LNCaP clone FGC (cell line): ENCODE measurements at regions not wholly inside any gene's neighbourhood (a gene's known extent, or its start where the extent isn't known, plus 50 kb on each side); places are given as distances from the start of the nearest gene placed in this dataset.

ENCODE experiments used
- DNase-seq: peaks from one replicate; pipeline ENCODE4 v3.0.0-alpha.2; 2011; ENCODE audit warnings: low read depth
- H3K4me3 ChIP-seq: 2 replicates; pipeline ENCODE4 v1.5.1; 2011; ENCODE audit warnings: mild to moderate bottlenecking, low read depth, low read length, control low read depth
- CTCF ChIP-seq: IDR thresholded peaks from 2 replicates; pipeline ENCODE4 v1.5.1; 2012; ENCODE audit warnings: mild to moderate bottlenecking; ENCODE audit not compliant: control insufficient read depth, insufficient read depth; ENCODE audit errors: extremely low read depth

GRCh38 chr6:167578371-167578901, 248.3 kb upstream of the AFDN start:
- H3K4me3 ChIP-seq = no peak overlapping the region
- DNase-seq = no peak
- no peak for TF ChIP-seq CTCF

GRCh38 chr6:167579806-167580618, 246.7 kb upstream of the AFDN start:
- no peak for TF ChIP-seq CTCF
- H3K4me3 ChIP-seq = no peak overlapping the region
- DNase-seq = no peak

GRCh38 chr6:167580619-167580911, 246.1 kb upstream of the AFDN start:
- TF ChIP-seq CTCF = no peak
- H3K4me3 ChIP-seq = no peak overlapping the region
- DNase-seq = no peak

- TF ChIP-seq CTCF = no peak
- no peak for DNase-seq
- no peak overlapping the region for H3K4me3 ChIP-seq
Observed at GRCh38 chr6:167581637-167582036, 245.1 kb upstream of the AFDN start.

- no peak for DNase-seq
- H3K4me3 ChIP-seq = no peak overlapping the region
- no peak for TF ChIP-seq CTCF
Observed at GRCh38 chr6:167583412-167583811, 243.3 kb upstream of the AFDN start.

- no peak for TF ChIP-seq CTCF
- H3K4me3 ChIP-seq = no peak overlapping the region
- no peak for DNase-seq
Observed at GRCh38 chr6:167588181-167588919, 238.4 kb upstream of the AFDN start.
